Hepatocyte (in vitro differentiated cells): ENCODE measurements at regions not wholly inside any gene's neighbourhood (a gene's known extent, or its start where the extent isn't known, plus 50 kb on each side); places are given as distances from the start of the nearest gene placed in this dataset.

Experiments used
- CTCF ChIP-seq: fragments of 200-600 bp; sonication (generic); IDR thresholded peaks from 2 replicates; pipeline ENCODE4 v1.5.1; 2016; ENCODE audit warnings: antibody characterized with exemption, mild to moderate bottlenecking; ENCODE audit not compliant: poor library complexity
- EZH2 ChIP-seq: fragments of 200-600 bp; sonication (generic); IDR thresholded peaks from 2 replicates; pipeline ENCODE4 v1.6.1; 2016; ENCODE audit warnings: antibody characterized with exemption, mild to moderate bottlenecking, borderline replicate concordance
- EZH2phosphoT487 ChIP-seq: fragments of 200-600 bp; sonication (generic); IDR thresholded peaks from one replicate; pipeline ENCODE4 v1.6.1; 2018; ENCODE audit warnings: antibody characterized with exemption, mild to moderate bottlenecking, low read depth, moderate library complexity; ENCODE audit not compliant: unreplicated experiment, severe bottlenecking

DNA sequence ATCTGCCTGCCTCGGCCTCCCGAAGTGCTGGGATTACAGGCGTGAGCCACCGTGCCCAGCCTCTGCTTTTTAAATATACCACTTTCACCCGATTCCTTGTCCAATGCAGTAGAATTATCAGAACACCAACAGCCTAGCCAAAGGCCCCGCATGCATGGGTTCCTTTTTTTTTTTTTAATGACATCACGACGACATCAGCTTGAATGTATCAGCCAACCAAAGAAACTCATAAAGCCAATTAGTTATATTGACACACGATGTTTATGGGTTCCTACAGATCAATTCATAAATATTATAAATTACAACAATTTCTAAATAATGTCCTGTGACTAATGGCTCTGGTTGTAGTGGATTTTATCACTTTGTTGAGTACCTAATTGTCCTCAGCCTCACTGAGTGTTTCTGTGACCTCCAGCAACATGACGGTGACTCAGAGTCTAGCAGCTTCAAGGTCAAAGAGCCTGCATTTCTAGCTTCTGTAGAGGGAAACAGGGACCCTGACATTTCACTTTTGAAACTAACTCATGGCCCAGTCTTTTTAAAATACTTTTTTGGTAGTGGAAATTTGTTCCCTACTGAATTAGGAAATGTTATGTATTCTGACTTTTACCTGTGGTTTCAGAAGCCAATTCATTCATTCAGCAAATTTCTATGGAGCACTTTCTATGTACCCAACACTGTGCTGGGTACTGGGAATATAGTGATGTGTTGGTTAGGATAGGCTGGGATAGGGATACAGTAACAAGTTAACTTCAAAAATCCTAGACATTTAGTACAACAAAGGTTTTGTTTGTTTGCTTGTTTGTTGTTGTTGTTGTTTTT is 144.1 kb downstream of the SUDS3 start:
- TF ChIP-seq CTCF (no peak), EZH2 (no peak), EZH2phosphoT487 (no peak)
